ENCODE measurements at regions not wholly inside any gene's neighbourhood (a gene's known extent, or its start where the extent isn't known, plus 50 kb on each side); places are given as distances from the start of the nearest gene placed in this dataset.
"Not testable (repeated sequence)": the region's sequence is repeated elsewhere in the genome, so short reads cannot be mapped to it uniquely, and the experiment has no call there.

- Mint-ChIP-seq H3K27ac (no peak overlapping the region), H3K4me3 (no peak overlapping the region), H3K4me1 (no peaks in the 10 kb centered on the region), H3K27me3 (no peaks in the 10 kb centered on the region), H3K36me3 (no peaks in the 10 kb centered on the region), H3K9me3 (ENCODE audit: low read depth) (peaks cover 5% of the 10 kb centered on the region)
- CTCF ChIA-PET = no interaction called here
- DNase-seq = no peak
- no peak for ATAC-seq
Observed at GRCh38 chr5:179451114-179451827, 99.1 kb upstream of the RUFY1 start.

GRCh38 chr5:179449950-179450349 lies 100.4 kb upstream of the RUFY1 start:
- not testable (repeated sequence) for H3K4me1 Mint-ChIP-seq

DNA sequence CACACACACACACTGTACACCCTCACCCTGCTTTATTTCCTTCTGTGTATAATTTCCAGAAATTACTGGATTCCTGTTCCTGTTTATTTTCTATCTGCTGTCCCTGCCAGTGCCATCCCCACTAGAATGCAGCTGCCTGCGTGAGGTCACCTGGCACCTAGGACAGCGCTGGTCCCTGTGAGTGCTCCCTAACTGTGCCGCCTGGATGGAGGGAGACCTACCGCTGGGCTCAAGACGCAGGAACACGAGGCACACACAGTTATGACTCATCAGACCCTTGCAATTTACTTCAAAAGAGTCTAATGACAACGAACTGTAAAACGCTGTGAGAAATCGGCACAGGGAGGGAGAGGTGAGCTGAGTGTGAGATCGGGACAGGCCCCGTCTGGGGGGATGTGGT lies 102.1 kb upstream of the RUFY1 start:
- CTCF ChIA-PET; H3K27me3 Mint-ChIP-seq; DNase-seq; H3K4me3 Mint-ChIP-seq; ATAC-seq; H3K36me3 Mint-ChIP-seq; H3K4me1 Mint-ChIP-seq; H3K27ac Mint-ChIP-seq; H3K9me3 Mint-ChIP-seq (ENCODE audit: low read depth): not testable (repeated sequence)

More at GRCh38 chr5:179449950-179450349, 100.4 kb upstream of the RUFY1 start:
- H3K9me3 Mint-ChIP-seq (ENCODE audit: low read depth); H3K4me3 Mint-ChIP-seq; CTCF ChIA-PET; DNase-seq; H3K27me3 Mint-ChIP-seq; H3K27ac Mint-ChIP-seq; H3K36me3 Mint-ChIP-seq; ATAC-seq: not testable (repeated sequence)

GRCh38 chr5:179442289-179442688 lies 97.0 kb upstream of the ADAMTS2 start:
- H3K4me3 Mint-ChIP-seq; H3K27ac Mint-ChIP-seq; H3K4me1 Mint-ChIP-seq; ATAC-seq; CTCF ChIA-PET; H3K36me3 Mint-ChIP-seq; H3K27me3 Mint-ChIP-seq; DNase-seq; H3K9me3 Mint-ChIP-seq (ENCODE audit: low read depth): not testable (repeated sequence)

DNA sequence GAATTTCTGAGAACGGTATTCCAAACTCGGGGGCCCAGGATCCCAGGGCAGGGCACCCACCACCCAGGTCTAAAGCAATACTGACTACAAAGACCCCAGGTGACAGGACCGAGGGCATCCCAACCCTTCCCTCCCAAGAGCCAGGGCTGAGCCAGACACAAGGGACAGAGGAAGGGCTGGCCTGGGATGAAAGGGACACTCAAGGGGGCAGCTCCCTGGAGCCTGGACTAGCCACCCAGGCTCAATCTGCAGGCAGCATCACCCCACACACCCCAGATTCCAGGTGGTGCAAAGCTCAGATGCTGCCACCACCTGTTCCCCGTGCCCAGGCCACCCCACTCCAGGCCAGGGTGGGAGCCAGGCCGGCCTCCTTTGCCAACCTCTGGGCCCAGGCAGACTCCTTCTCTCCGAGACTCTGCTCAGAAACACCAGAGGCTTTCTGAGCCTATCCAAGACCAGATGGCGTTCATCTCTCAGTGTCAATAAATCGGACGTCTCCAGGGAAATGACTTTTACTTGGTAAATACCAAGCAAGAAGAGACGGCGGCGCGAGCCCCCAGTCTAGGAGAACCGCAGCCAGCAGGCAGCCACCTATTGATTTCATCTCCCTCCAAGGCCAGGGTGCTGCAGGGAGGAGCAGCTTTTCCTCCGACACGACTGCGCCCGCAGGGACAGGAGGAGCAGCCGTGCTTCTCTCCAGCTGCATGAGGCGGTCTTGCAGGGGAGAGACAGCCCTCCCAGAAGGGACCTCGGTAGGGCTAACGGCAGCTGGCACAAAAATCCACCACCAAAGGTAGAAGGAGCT lies 94.1 kb upstream of the ADAMTS2 start:
- Mint-ChIP-seq H3K4me3 (no peak overlapping the region), H3K4me1 (no peaks in the 10 kb centered on the region), H3K27ac (no peak overlapping the region), H3K36me3 (no peaks in the 10 kb centered on the region), H3K9me3 (ENCODE audit: low read depth) (peaks cover 3% of the 10 kb centered on the region), H3K27me3 (no peaks in the 10 kb centered on the region)
- ATAC-seq (no peak), DNase-seq (no peak)
- CTCF ChIA-PET = no interaction called here

DNA sequence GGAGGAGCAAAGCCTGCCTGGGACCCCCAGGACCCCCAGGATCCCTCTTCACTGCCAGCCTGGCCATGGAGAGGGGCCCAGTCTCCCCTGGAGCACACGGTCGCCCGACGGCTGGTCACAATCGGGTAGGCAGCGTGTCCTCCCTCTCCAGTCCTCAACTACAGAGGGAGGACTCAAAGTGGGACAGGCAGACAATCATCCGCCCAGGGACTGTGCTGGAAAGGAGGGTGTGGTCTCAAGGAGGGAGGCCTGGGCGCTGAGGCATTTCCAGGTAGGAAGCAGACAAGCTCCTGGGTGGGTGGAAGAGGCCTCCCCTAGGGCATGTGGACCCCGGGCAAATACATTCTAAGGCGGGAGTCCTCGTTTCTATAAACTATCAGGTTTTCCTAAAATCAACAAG lies 93.2 kb upstream of the ADAMTS2 start:
- H3K4me3 Mint-ChIP-seq = no peak overlapping the region
- H3K4me1 Mint-ChIP-seq = no peaks in the 10 kb centered on the region
- CTCF ChIA-PET = no interaction called here
- DNase-seq (no peak), ATAC-seq (no peak)
- H3K9me3 Mint-ChIP-seq (ENCODE audit: low read depth) = peaks cover 6% of the 10 kb centered on the region
- H3K27me3 Mint-ChIP-seq = no peaks in the 10 kb centered on the region
- H3K36me3 Mint-ChIP-seq = no peaks in the 10 kb centered on the region
- H3K27ac Mint-ChIP-seq = no peak overlapping the region

DNA sequence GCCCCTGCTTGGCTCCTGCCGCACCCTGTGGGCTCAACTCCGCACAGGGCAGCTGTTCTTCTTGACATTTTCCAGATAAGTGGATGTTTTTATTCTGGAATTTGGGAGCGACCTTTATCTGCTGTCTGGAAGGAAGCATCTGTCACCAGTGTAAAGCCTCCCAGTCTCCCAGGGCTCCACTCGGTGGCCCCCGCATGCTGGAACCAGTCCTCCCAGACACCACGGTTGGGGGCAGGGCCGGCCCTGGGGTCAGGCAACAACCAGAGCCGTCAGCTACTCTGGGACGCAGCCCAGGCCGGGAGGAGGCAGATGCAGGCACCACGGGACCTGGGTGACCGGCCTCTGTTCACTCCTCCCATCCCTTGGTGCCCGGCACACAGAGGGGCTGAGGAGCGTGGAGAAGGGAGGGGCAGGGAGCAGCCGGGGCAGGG lies 92.8 kb upstream of the ADAMTS2 start:
- Mint-ChIP-seq H3K4me1 (no peaks in the 10 kb centered on the region), H3K27me3 (no peaks in the 10 kb centered on the region), H3K36me3 (no peaks in the 10 kb centered on the region), H3K27ac (no peak overlapping the region), H3K4me3 (no peak overlapping the region), H3K9me3 (ENCODE audit: low read depth) (peaks cover 6% of the 10 kb centered on the region)
- DNase-seq (no peak), ATAC-seq (no peak)
- CTCF ChIA-PET = no interaction called here

DNA sequence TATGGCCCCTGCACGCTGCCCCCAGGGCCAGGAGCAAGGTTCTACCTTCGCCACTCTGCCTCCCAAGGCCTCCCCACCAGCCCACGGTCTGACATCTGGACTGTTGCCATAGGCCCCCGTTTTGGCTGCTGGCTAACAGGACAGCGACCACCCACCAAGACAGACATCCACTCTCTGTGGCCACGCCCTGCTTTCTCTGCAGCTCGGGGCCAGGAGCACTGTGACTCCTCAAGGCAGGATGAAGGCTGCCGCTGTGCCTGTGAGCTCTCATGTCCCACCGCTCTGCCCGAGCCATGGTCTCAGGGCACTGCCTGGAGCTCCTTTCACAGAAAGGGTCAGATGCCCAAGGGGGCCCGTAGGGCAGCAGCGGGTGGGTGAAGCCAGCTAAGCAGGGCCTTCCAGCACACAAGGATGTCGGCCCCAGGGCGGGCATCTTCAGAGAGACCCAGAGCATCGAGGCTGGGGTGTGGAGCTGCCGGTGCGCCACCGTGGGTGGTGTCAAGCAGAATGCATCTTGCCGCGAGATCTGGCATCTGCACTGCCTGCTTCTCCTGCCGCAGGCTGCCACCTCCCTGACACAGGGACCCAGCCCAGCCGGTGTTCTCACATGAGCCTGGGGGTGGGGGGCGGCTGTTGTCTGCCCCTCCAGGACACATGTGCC lies 92.2 kb upstream of the ADAMTS2 start:
- H3K9me3 Mint-ChIP-seq (ENCODE audit: low read depth) = peaks cover 4% of the 10 kb centered on the region
- ATAC-seq = no peak
- no peaks in the 10 kb centered on the region for H3K27me3 Mint-ChIP-seq
- no peak overlapping the region for H3K4me3 Mint-ChIP-seq
- DNase-seq = no peak
- no peaks in the 10 kb centered on the region for H3K4me1 Mint-ChIP-seq
- no peak overlapping the region for H3K27ac Mint-ChIP-seq
- no peaks in the 10 kb centered on the region for H3K36me3 Mint-ChIP-seq
- CTCF ChIA-PET = no interaction called here

- DNase-seq = no peak
- Mint-ChIP-seq H3K4me1 (no peaks in the 10 kb centered on the region), H3K27ac (no peak overlapping the region), H3K4me3 (no peak overlapping the region), H3K27me3 (no peaks in the 10 kb centered on the region), H3K9me3 (ENCODE audit: low read depth) (peaks cover 3% of the 10 kb centered on the region), H3K36me3 (no peaks in the 10 kb centered on the region)
- no peak for ATAC-seq
- CTCF ChIA-PET = no interaction called here
Observed at GRCh38 chr5:179436321-179437122, 91.3 kb upstream of the ADAMTS2 start.

DNA sequence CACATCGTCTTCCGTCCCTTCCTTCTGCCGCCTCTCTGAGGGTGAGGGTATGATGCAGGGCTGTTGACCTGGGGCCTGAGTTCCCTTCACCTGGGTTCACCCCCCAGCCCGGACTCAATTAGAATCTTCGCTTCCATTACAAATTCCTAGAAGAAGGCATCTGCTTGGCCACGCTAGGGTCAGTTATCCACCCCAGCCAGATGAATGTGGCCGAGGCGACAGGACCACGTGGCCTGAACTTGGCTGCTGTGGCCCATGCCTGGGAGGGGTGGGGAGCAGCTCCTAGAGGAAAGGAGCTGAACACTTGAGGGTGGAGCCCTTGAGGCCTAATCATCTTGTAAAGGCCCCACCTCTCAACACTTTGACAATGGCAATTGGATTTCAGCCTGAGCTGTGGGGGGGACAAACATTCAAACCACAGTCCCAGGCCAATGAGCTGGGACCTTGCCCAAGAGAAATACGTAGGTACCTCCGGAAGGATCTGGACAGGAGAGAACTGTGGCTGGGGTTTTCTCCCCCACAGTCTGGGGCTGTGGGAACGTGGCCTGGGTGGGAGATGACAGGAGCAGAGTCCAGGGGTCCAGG lies 90.6 kb upstream of the ADAMTS2 start:
- H3K27ac Mint-ChIP-seq = no peak overlapping the region
- CTCF ChIA-PET = no interaction called here
- H3K4me3 Mint-ChIP-seq = no peak overlapping the region
- H3K27me3 Mint-ChIP-seq = no peaks in the 10 kb centered on the region
- no peaks in the 10 kb centered on the region for H3K36me3 Mint-ChIP-seq
- DNase-seq (no peak), ATAC-seq (no peak)
- H3K4me1 Mint-ChIP-seq = no peaks in the 10 kb centered on the region
- peaks cover 3% of the 10 kb centered on the region for H3K9me3 Mint-ChIP-seq (ENCODE audit: low read depth)

DNA sequence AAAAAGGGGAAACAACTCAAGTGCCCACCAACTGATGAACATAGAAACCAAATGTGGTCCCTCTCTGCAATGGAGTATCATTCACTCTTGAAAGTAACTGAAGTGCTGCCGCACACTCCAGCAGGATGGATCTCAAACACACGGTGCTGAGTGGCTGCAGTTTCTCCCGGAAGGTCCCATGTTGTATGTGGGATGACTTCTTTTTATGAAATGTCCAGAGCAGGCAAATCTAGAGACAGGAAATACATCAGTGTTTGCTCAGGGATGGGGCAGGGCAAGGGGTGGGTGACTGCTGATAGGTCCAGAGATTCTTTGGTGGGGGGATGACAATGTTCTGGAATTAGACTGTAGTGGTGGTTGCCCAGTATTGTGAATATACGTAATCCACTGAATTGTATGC lies 89.9 kb upstream of the ADAMTS2 start:
- no peaks in the 10 kb centered on the region for H3K36me3 Mint-ChIP-seq
- DNase-seq (no peak), ATAC-seq (no peak)
- CTCF ChIA-PET = no interaction called here
- H3K4me1 Mint-ChIP-seq = no peaks in the 10 kb centered on the region
- H3K9me3 Mint-ChIP-seq (ENCODE audit: low read depth) = peaks cover 3% of the 10 kb centered on the region
- H3K27me3 Mint-ChIP-seq = no peaks in the 10 kb centered on the region
- no peak overlapping the region for H3K27ac Mint-ChIP-seq
- H3K4me3 Mint-ChIP-seq = no peak overlapping the region

DNA sequence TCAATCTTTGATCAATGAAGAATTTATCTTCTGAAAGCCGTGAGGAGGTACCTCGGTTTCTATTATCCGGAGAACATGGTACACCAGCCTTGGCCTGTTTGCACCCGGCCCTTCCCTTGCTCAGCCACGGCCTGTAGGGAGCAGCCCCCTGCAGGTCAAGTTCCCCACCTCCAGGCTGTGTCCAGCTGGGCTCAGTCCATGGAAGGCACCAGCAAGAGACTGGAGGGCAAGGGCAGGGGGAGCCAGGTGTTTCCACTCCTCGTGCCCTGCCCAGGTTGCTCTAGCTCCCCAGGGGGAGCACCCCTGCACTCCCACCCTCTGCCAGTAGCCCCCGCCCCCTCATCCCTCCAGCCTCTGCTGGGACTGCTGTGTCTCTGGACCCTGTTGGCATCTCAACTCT lies 87.3 kb upstream of the ADAMTS2 start:
- CTCF ChIA-PET = no interaction called here
- ATAC-seq = no peak
- DNase-seq = no peak
- H3K27me3 Mint-ChIP-seq = no peaks in the 10 kb centered on the region
- H3K4me1 Mint-ChIP-seq = no peaks in the 10 kb centered on the region
- H3K27ac Mint-ChIP-seq = no peak overlapping the region
- H3K4me3 Mint-ChIP-seq = no peak overlapping the region
- H3K9me3 Mint-ChIP-seq (ENCODE audit: low read depth) = peaks cover 3% of the 10 kb centered on the region
- H3K36me3 Mint-ChIP-seq = no peaks in the 10 kb centered on the region

DNA sequence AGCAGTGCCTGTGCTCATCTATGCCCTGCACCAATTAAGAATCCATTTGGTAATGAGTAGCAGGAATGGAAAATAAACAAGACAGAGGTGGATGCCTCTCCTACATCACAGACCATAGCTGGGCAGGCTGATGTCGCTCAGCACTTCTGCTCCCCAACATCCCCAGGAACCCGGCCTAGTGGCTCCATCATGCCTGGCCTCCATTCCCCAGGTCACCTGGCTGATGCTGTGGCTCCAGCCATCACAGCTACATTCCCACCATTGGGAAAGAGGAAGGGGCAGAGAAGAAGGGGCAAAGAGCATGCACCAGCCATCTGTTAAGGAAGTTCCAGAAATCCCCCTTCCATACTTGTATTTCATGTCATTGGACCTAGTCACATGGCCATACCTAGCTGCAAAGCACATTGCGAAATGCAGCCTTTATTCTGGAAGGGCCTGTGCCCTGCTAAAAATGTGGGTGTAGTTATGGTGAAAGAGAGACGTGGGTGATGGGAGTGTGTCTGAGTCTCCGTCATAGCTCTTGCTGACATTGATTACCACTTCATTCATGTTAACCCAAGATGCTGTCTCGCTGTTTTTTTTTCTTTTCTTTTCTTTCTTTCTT lies 86.1 kb upstream of the ADAMTS2 start:
- Mint-ChIP-seq H3K27ac (no peak overlapping the region), H3K36me3 (no peaks in the 10 kb centered on the region), H3K4me3 (no peak overlapping the region), H3K4me1 (no peaks in the 10 kb centered on the region), H3K27me3 (no peaks in the 10 kb centered on the region), H3K9me3 (ENCODE audit: low read depth) (peaks cover 3% of the 10 kb centered on the region)
- DNase-seq = no peak
- CTCF ChIA-PET = no interaction called here
- no peak for ATAC-seq
